ENCODE measurements at regions not wholly inside any gene's neighbourhood (a gene's known extent, or its start where the extent isn't known, plus 50 kb on each side); places are given as distances from the start of the nearest gene placed in this dataset.

- Histone ChIP-seq H3K27me3 (ENCODE audit: control insufficient read depth in 2 of 2, insufficient read depth in 2 of 2, low read length in 2 of 2) (no peaks in the 10 kb centered on the region), H3K9me3 (replicated peaks; ENCODE audit: control insufficient read depth, insufficient read depth, low read length) (peaks cover 1% of the 10 kb centered on the region), H3K4me1 (ENCODE audit: control insufficient read depth, extremely low read depth, insufficient read depth, low read length) (no peaks in the 10 kb centered on the region), H3K4me3 (replicated peaks in 1 of 3; ENCODE audit: insufficient read depth in 1 of 3, low read depth in 1 of 3, low read length in 3 of 3) (no peak overlapping the region), H3K9me1 (replicated peaks; ENCODE audit: control insufficient read depth, extremely low read depth, insufficient read depth, low read length) (no peaks in the 10 kb centered on the region), H3K79me2 (ENCODE audit: control insufficient read depth, insufficient read depth, low read length) (no peaks in the 10 kb centered on the region), H2AFZ (ENCODE audit: low read depth, low read length) (no peak overlapping the region), H4K20me1 (replicated peaks; ENCODE audit: control insufficient read depth, extremely low read depth, insufficient read depth, low read length) (no peaks in the 10 kb centered on the region), H3K36me3 (ENCODE audit: control insufficient read depth in 2 of 2, extremely low read depth in 1 of 2, insufficient read depth in 2 of 2, low read length in 2 of 2) (no peaks in the 10 kb centered on the region), H3K4me2 (ENCODE audit: insufficient read depth, low read length) (no peak overlapping the region), H3K9ac (replicated peaks; ENCODE audit: extremely low read depth, insufficient read depth, low read length) (no peak overlapping the region), H3K27ac (ENCODE audit: insufficient read depth, low read depth, low read length) (no peak overlapping the region)
- ChIA-PET CTCF (no interaction called here), POLR2A (no interaction called here)
- intact Hi-C loops (cut with micrococcal nuclease) (no loop called here), dilution Hi-C loops (cut with MboI; ENCODE audit: extremely low pct_ligation_motif_present, low sequenced_read_pairs) (no loop called here)
- no peak for FAIRE-seq
- no TSS peak for BruUV-seq (replicated peaks)
- DNase-seq (ENCODE audit: low read depth, low spot score): no peak
- TF ChIP-seq, protein P1, sequence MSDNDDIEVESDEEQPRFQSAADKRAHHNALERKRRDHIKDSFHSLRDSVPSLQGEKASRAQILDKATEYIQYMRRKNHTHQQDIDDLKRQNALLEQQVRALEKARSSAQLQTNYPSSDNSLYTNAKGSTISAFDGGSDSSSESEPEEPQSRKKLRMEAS (IDR thresholded peaks at IDR 0.05; ENCODE audit: insufficient read depth, insufficient read length): no peak
- TF ChIP-seq CTCF (IDR thresholded peaks at IDR 0.05; ENCODE audit: extremely low read depth in 1 of 2, insufficient read depth in 1 of 2, low read depth in 1 of 2, low read length in 2 of 2): no peak
- no peak for TF ChIP-seq POLR2AphosphoS5 (IDR thresholded peaks at IDR 0.05; ENCODE audit: insufficient read depth, low read depth, low read length)
- no peak for TF ChIP-seq EZH2 (IDR thresholded peaks at IDR 0.05; ENCODE audit: borderline replicate concordance, low read depth, low read length, severe bottlenecking)
- TF ChIP-seq GATA2 (IDR thresholded peaks at IDR 0.05; ENCODE audit: insufficient read depth, insufficient read length, low read depth, low read length): no peak
- no peak for TF ChIP-seq JUN (IDR thresholded peaks at IDR 0.05; ENCODE audit: borderline replicate concordance, insufficient read depth, insufficient read length, low read depth)
- TF ChIP-seq POLR2A (IDR thresholded peaks at IDR 0.05; ENCODE audit: low read depth, low read length): no peak
- no peak for TF ChIP-seq MYC (IDR thresholded peaks at IDR 0.05; ENCODE audit: low read depth, low read length)
- TF ChIP-seq FOS (IDR thresholded peaks at IDR 0.05; ENCODE audit: borderline replicate concordance, insufficient read depth, low read length): no peak
Observed at GRCh38 chr5:2289380-2289779, 406.7 kb upstream of the IRX4 start.

Measured in endothelial cell of umbilical vein (primary cell).